ENCODE measurements at regions not wholly inside any gene's neighbourhood (a gene's known extent, or its start where the extent isn't known, plus 50 kb on each side); places are given as distances from the start of the nearest gene placed in this dataset.
"Not testable (repeated sequence)": the region's sequence is repeated elsewhere in the genome, so short reads cannot be mapped to it uniquely, and the experiment has no call there.

- 51 to 59% methylated on average over 7 of the region's 7 CpGs for WGBS, 2 donors
- TF ChIP-seq CTCF (IDR thresholded peaks at IDR 0.05) (no peak), POLR2A (IDR thresholded peaks at IDR 0.05) (no peak)
- intact Hi-C loops (cut with DNase I; ENCODE audit: low total_unique reads), result no loop called here
- DNase-seq (ENCODE audit: low spot score in 2 of 2), result no peak
- no peak overlapping the region for H3K4me3 ChIP-seq (ENCODE audit: low read depth, poor library complexity, severe bottlenecking)
Observed at GRCh38 chr14:89690139-89690538, 264.4 kb downstream of the EFCAB11 start.

GRCh38 chr14:89689711-89690110, 264.8 kb downstream of the EFCAB11 start:
- not testable (repeated sequence) for DNase-seq (ENCODE audit: low spot score in 2 of 2); H3K4me3 ChIP-seq (ENCODE audit: low read depth, poor library complexity, severe bottlenecking)
- WGBS, 2 donors, result 77 to 79% methylated on average over 7 of the region's 7 CpGs
- intact Hi-C loops (cut with DNase I; ENCODE audit: low total_unique reads), result loop anchor here (1.0 kb wide), 1 partner anchor 26 kb away; no protein-coding TSS in a partner anchor

GRCh38 chr14:89688507-89689211, 265.9 kb downstream of the EFCAB11 start:
- no peak for DNase-seq (ENCODE audit: low spot score in 2 of 2)
- no peak overlapping the region for H3K4me3 ChIP-seq (ENCODE audit: low read depth, poor library complexity, severe bottlenecking)
- intact Hi-C loops (cut with DNase I; ENCODE audit: low total_unique reads), result loop anchor here (1.0 kb wide), 1 partner anchor 25 kb away; no protein-coding TSS in a partner anchor
- TF ChIP-seq POLR2A (IDR thresholded peaks at IDR 0.05) (no peak), CTCF (IDR thresholded peaks at IDR 0.05) (no peak)
- WGBS, 2 donors, result 91 to 92% methylated on average over 6 of the region's 6 CpGs

GRCh38 chr14:89687129-89687528, 267.4 kb downstream of the EFCAB11 start:
- DNase-seq (ENCODE audit: low spot score in 2 of 2); H3K4me3 ChIP-seq (ENCODE audit: low read depth, poor library complexity, severe bottlenecking); intact Hi-C loops (cut with DNase I; ENCODE audit: low total_unique reads): not testable (repeated sequence)
- 53 to 59% methylated on average over 3 of the region's 3 CpGs for WGBS, 2 donors

- no peak for TF ChIP-seq POLR2A (IDR thresholded peaks at IDR 0.05)
- TF ChIP-seq CTCF (IDR thresholded peaks at IDR 0.05), result no peak
- 96% methylated on average over 4 of the region's 4 CpGs for WGBS, 2 donors
- DNase-seq (ENCODE audit: low spot score in 2 of 2), result no peak
- intact Hi-C loops (cut with DNase I; ENCODE audit: low total_unique reads), result no loop called here
- no peak overlapping the region for H3K4me3 ChIP-seq (ENCODE audit: low read depth, poor library complexity, severe bottlenecking)
Observed at GRCh38 chr14:89684139-89684538, 267.1 kb upstream of the FOXN3 start.

GRCh38 chr14:89681086-89682018, 264.3 kb upstream of the FOXN3 start:
- DNase-seq (ENCODE audit: low spot score in 2 of 2), result no peak
- no peak overlapping the region for H3K4me3 ChIP-seq (ENCODE audit: low read depth, poor library complexity, severe bottlenecking)
- WGBS, 2 donors, result 69 to 74% methylated on average over 9 of the region's 9 CpGs
- TF ChIP-seq CTCF (IDR thresholded peaks at IDR 0.05) (no peak), POLR2A (IDR thresholded peaks at IDR 0.05) (no peak)
- intact Hi-C loops (cut with DNase I; ENCODE audit: low total_unique reads), result no loop called here
